Smooth muscle cell (in vitro differentiated cells): ENCODE measurements at regions not wholly inside any gene's neighbourhood (a gene's known extent, or its start where the extent isn't known, plus 50 kb on each side); places are given as distances from the start of the nearest gene placed in this dataset.

ENCODE experiments used
- DNase-seq: peaks from one replicate; lab custom pipeline; 2025; ENCODE audit not compliant: unreplicated experiment; lab: John Stamatoyannopoulos, UW
- H2AFZ ChIP-seq: fragments of 200-600 bp; sonication (generic); 2 replicates; pipeline ENCODE4 v1.6.0; 2016; ENCODE audit warnings: antibody characterized with exemption, low read depth, mild to moderate bottlenecking
- H3F3A ChIP-seq: fragments of 200-600 bp; sonication (generic); 2 replicates; pipeline ENCODE4 v1.6.0; 2017; ENCODE audit warnings: antibody characterized with exemption, low read depth
- H3K27ac ChIP-seq: fragments of 200-600 bp; sonication (generic); 2 replicates; pipeline ENCODE4 v1.5.1; 2016; ENCODE audit warnings: low read depth, mild to moderate bottlenecking
- H3K27me3 ChIP-seq: fragments of 200-600 bp; sonication (generic); 2 replicates; pipeline ENCODE4 v1.6.1; 2016; ENCODE audit warnings: low read depth, mild to moderate bottlenecking
- H3K36me3 ChIP-seq: fragments of 200-600 bp; sonication (generic); 2 replicates; pipeline ENCODE4 v1.5.1; 2016; ENCODE audit warnings: low read depth
- H3K4me1 ChIP-seq: fragments of 200-600 bp; sonication (generic); 2 replicates; pipeline ENCODE4 v1.5.1; 2016; ENCODE audit warnings: low read depth
- H3K4me2 ChIP-seq: fragments of 200-600 bp; sonication (generic); 2 replicates; pipeline ENCODE4 v1.6.0; 2016; ENCODE audit warnings: mild to moderate bottlenecking
- H3K4me3 ChIP-seq: fragments of 200-600 bp; sonication (generic); 2 replicates; pipeline ENCODE4 v1.5.1; 2016; ENCODE audit warnings: mild to moderate bottlenecking
- H3K79me2 ChIP-seq: fragments of 200-600 bp; sonication (generic); 2 replicates; pipeline ENCODE4 v1.6.0; 2016; ENCODE audit warnings: low read depth, mild to moderate bottlenecking
- H3K9ac ChIP-seq: fragments of 200-600 bp; sonication (generic); 2 replicates; pipeline ENCODE4 v1.6.0; 2016; ENCODE audit warnings: low read depth
- H3K9me3 ChIP-seq: fragments of 200-600 bp; sonication (generic); replicated peaks from 2 replicates; pipeline ENCODE4 v1.5.1; 2016; ENCODE audit warnings: low read depth
- H4K20me1 ChIP-seq: fragments of 200-600 bp; sonication (generic); 2 replicates; pipeline ENCODE4 v1.6.0; 2016; ENCODE audit warnings: low read depth
- WGBS: methylation state at CpG from one replicate; pipeline ENCODE4 v1.1.7; 2016; ENCODE audit warnings: low lambda C conversion rate; 5-methylcytosine and 5-hydroxymethylcytosine counted together
- TF ChIP-seq, protein P1 (sequence below): fragments of 200-600 bp; sonication (generic); IDR thresholded peaks from 2 replicates; pipeline ENCODE4 v1.5.1; 2017; ENCODE audit warnings: borderline replicate concordance, mild to moderate bottlenecking, antibody characterized with exemption; ENCODE audit not compliant: insufficient read depth, poor library complexity, severe bottlenecking

DNA sequence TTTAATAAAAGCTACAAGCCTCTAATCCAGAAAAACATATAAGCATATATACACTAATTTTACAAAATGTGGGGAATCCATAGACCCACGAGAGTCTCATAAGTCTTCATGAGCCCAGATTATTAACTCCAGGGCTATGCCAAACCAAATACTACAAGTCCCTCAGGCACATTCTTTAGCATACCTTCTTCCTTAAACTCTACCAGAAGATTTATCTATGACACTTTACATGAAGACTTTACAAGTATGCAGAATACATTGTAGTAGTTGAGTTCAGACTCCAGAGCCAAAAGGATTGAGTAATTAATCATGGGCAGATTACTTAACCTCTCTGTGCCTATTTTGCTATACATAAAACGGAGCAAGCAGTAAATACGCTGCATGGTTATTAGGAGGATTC, 793.7 kb upstream of the ADGRL2 start:
- no peak for DNase-seq
- Histone ChIP-seq H3K9me3 (no peaks in the 10 kb centered on the region), H3K36me3 (no peaks in the 10 kb centered on the region), H4K20me1 (no peaks in the 10 kb centered on the region), H3F3A (no peaks in the 10 kb centered on the region), H3K27me3 (no peaks in the 10 kb centered on the region), H2AFZ (no peak overlapping the region), H3K4me3 (no peak overlapping the region), H3K27ac (no peak overlapping the region), H3K4me1 (no peaks in the 10 kb centered on the region), H3K79me2 (no peaks in the 10 kb centered on the region), H3K9ac (no peak overlapping the region), H3K4me2 (no peak overlapping the region)
- WGBS = 83% methylated on average over 3 of the region's 3 CpGs
- TF ChIP-seq, protein P1, sequence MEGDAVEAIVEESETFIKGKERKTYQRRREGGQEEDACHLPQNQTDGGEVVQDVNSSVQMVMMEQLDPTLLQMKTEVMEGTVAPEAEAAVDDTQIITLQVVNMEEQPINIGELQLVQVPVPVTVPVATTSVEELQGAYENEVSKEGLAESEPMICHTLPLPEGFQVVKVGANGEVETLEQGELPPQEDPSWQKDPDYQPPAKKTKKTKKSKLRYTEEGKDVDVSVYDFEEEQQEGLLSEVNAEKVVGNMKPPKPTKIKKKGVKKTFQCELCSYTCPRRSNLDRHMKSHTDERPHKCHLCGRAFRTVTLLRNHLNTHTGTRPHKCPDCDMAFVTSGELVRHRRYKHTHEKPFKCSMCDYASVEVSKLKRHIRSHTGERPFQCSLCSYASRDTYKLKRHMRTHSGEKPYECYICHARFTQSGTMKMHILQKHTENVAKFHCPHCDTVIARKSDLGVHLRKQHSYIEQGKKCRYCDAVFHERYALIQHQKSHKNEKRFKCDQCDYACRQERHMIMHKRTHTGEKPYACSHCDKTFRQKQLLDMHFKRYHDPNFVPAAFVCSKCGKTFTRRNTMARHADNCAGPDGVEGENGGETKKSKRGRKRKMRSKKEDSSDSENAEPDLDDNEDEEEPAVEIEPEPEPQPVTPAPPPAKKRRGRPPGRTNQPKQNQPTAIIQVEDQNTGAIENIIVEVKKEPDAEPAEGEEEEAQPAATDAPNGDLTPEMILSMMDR = no peak

DNA sequence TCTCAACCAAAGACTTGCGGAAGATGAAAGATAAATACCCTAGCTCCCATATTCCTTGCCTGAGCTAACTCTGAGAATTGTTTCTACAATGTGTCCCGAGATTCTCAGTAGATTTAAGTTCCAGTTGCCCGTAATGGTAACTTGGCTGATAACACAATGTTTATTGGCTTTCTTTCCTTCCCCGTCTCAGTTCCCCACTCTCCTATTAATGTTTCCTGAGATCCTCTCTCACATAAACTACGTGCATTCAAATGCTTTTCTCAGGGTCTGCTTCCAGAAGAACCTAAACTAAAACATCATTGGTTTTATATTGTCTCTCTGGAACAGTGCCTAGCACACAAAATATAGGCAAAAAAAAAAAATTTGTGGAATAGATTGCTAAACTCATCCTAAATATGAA, 794.2 kb upstream of the ADGRL2 start:
- DNase-seq = no peak

DNA sequence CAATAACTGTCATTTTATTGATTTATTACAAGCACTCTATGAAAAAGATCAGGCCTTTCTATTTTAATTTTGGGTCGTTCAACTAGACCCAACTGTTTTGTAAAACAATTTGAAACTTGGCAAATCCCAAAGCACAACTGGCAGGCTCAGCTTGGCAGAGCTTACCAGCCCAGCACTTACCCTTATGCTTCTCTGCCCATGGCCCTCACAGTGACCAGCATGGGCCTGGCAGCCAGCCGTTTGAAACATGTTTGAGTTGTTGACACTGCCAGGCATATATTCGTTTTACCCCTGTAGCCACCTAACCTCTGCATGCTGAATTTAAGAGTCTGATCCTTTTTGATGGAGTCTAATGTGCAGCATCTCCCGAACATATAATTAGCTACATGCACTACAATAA, 796.7 kb upstream of the ADGRL2 start:
- Histone ChIP-seq H3K27ac (no peak overlapping the region), H3F3A (no peaks in the 10 kb centered on the region), H3K4me1 (no peaks in the 10 kb centered on the region), H3K9me3 (no peaks in the 10 kb centered on the region), H3K9ac (no peak overlapping the region), H3K27me3 (no peaks in the 10 kb centered on the region), H3K79me2 (no peaks in the 10 kb centered on the region), H3K36me3 (no peaks in the 10 kb centered on the region), H2AFZ (no peak overlapping the region), H4K20me1 (no peaks in the 10 kb centered on the region), H3K4me3 (no peak overlapping the region), H3K4me2 (no peak overlapping the region)
- DNase-seq = no peak
- TF ChIP-seq, protein P1 = no peak
- 87% methylated on average over 4 of the region's 4 CpGs for WGBS

More for the DNA sequence above, 794.2 kb upstream of the ADGRL2 start:
- Histone ChIP-seq H3K27ac (no peak overlapping the region), H3K79me2 (no peaks in the 10 kb centered on the region), H2AFZ (no peak overlapping the region), H3K27me3 (no peaks in the 10 kb centered on the region), H3K4me3 (no peak overlapping the region), H3K9ac (no peak overlapping the region), H3K9me3 (no peaks in the 10 kb centered on the region), H4K20me1 (no peaks in the 10 kb centered on the region), H3K4me1 (no peaks in the 10 kb centered on the region), H3K4me2 (no peak overlapping the region), H3F3A (no peaks in the 10 kb centered on the region), H3K36me3 (no peaks in the 10 kb centered on the region)
- 75% methylated on average over 5 of the region's 5 CpGs for whole genome bisulfite sequencing
- TF ChIP-seq, protein P1 = no peak

DNA sequence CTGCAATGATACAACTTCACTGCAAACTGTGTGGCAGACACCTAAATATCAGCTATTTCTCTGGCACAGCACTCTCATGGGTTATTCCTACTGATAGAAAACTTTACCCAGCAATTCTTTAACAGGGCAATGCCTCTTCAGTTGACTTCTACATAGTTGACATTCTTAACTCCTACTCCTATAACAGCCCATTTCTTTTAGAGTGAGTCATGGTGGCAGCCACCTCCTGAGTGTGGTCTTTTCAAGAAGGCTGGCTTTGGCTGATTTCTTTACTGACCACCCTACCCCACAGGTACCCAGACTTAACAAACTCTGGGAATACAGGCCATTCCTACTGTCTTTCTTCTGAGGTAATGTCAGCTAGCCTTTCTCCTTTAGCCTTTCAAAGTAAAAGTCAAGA, 805.8 kb upstream of the ADGRL2 start:
- Histone ChIP-seq H3K79me2 (no peaks in the 10 kb centered on the region), H4K20me1 (no peaks in the 10 kb centered on the region), H3K9me3 (no peaks in the 10 kb centered on the region), H3K27ac (peak overlapping the region; percentile 5), H3K27me3 (no peaks in the 10 kb centered on the region), H3K4me1 (no peaks in the 10 kb centered on the region), H2AFZ (peak overlapping the region; percentile 5), H3K4me2 (no peak overlapping the region), H3K9ac (no peak overlapping the region), H3F3A (no peaks in the 10 kb centered on the region), H3K4me3 (no peak overlapping the region), H3K36me3 (no peaks in the 10 kb centered on the region)
- DNase-seq = no peak
- TF ChIP-seq, protein P1 = no peak
